H1 (cell line): ENCODE measurements at regions not wholly inside any gene's neighbourhood (a gene's known extent, or its start where the extent isn't known, plus 50 kb on each side); places are given as distances from the start of the nearest gene placed in this dataset.

Experiments used
- CTCF ChIA-PET: fragments of 300-600 bp; sonication (Branson Sonifier 250); formaldehyde crosslinking; loops from one replicate; lab custom pipeline; 2021; ENCODE audit not compliant: partially characterized antibody; lab: Charles Lee
- POLR2A ChIA-PET: fragments of 300-600 bp; sonication (Branson Sonifier 250); formaldehyde crosslinking; loops from one replicate; lab custom pipeline; 2021; ENCODE audit warnings: inconsistent platforms; ENCODE audit not compliant: partially characterized antibody; lab: Charles Lee
- DNase-seq, 2 experiments: peaks; one replicate each; pipeline versions ENCODE4 v3.0.0 to v3.0.0-alpha.2; 2010 to 2022; ENCODE audit warnings: low spot score in 2 of 2, low read depth in 1 of 2, mixed read lengths in 1 of 2
- FAIRE-seq: peaks from 2 replicates; lab custom pipeline; 2011; peaks lifted over from hg19 to GRCh38; lab: Jason Lieb, UNC
- H2AFZ ChIP-seq: 2 replicates; pipeline ENCODE4 v1.8.1; 2012; ENCODE audit warnings: low read length, inconsistent platforms
- H2AK5ac ChIP-seq: 2 replicates; pipeline ENCODE4 v1.6.1; 2013; ENCODE audit warnings: low read depth, low read length
- H2BK120ac ChIP-seq: replicated peaks from 2 replicates; pipeline ENCODE3; 2013; ENCODE audit warnings: low read depth, low read length, inconsistent platforms
- H2BK12ac ChIP-seq: 2 replicates; pipeline ENCODE4 v1.6.1; 2013; ENCODE audit warnings: low read depth, low read length
- H2BK15ac ChIP-seq: 2 replicates; pipeline ENCODE4 v1.6.1; 2013; ENCODE audit warnings: low read length
- H2BK20ac ChIP-seq: 2 replicates; pipeline ENCODE4 v1.6.1; 2013; ENCODE audit warnings: low read length
- H2BK5ac ChIP-seq: 2 replicates; pipeline ENCODE4 v1.6.1; 2013; ENCODE audit warnings: low read depth, low read length
- H3K14ac ChIP-seq: 2 replicates; pipeline ENCODE4 v1.6.1; 2013; ENCODE audit warnings: inconsistent platforms; ENCODE audit not compliant: insufficient read length
- H3K18ac ChIP-seq: 2 replicates; pipeline ENCODE4 v1.6.1; 2013; ENCODE audit warnings: low read length; ENCODE audit errors: extremely low read depth
- H3K23ac ChIP-seq: 2 replicates; pipeline ENCODE4 v1.6.1; 2013; ENCODE audit warnings: inconsistent platforms; ENCODE audit not compliant: insufficient read length
- H3K23me2 ChIP-seq: 2 replicates; pipeline ENCODE4 v1.6.1; 2013; ENCODE audit warnings: low read depth, low read length
- H3K27ac ChIP-seq: 2 replicates; pipeline ENCODE4 v1.6.1; 2011; ENCODE audit warnings: low read depth, low read length, inconsistent platforms
- H3K27me3 ChIP-seq, 4 experiments: replicated peaks in 1 of 4; 1 replicate in 1 of 4; 2 replicates in 3 of 4; pipeline versions ENCODE4 v1.6.1 to v1.8.1; 2011 to 2013; ENCODE audit warnings: low read length in 3 of 4, mild to moderate bottlenecking in 3 of 4, inconsistent platforms in 2 of 4, mixed read lengths in 2 of 4, moderate library complexity in 1 of 4; ENCODE audit not compliant: control insufficient read depth in 3 of 4, insufficient read depth in 3 of 4; ENCODE audit errors: extremely low read depth in 1 of 4
- H3K36me3 ChIP-seq, 4 experiments: 2 replicates each; pipeline versions ENCODE4 v1.6.1 to v1.8.1; 2011 to 2013; ENCODE audit warnings: mild to moderate bottlenecking in 4 of 4, low read length in 3 of 4, moderate library complexity in 2 of 4, control low read depth in 1 of 4, inconsistent platforms in 1 of 4; ENCODE audit not compliant: insufficient read depth in 4 of 4, control insufficient read depth in 2 of 4
- H3K4ac ChIP-seq: replicated peaks from 2 replicates; pipeline ENCODE3; 2013; ENCODE audit warnings: low read length, low read depth, mixed read lengths, inconsistent platforms; ENCODE audit not compliant: insufficient read length
- H3K4me1 ChIP-seq, 4 experiments: replicated peaks in 1 of 4; 1 replicate in 1 of 4; 2 replicates in 3 of 4; pipeline versions ENCODE4 v1.6.1 to v1.8.1; 2011 to 2013; ENCODE audit warnings: low read length in 3 of 4, inconsistent platforms in 2 of 4, mixed read lengths in 1 of 4; ENCODE audit not compliant: insufficient read depth in 4 of 4, control insufficient read depth in 3 of 4
- H3K4me2 ChIP-seq, 2 experiments: 2 replicates each; pipeline versions ENCODE4 v1.6.1 to v1.8.1; 2011 to 2013; ENCODE audit warnings: low read depth in 2 of 2, low read length in 2 of 2, control low read depth in 1 of 2, inconsistent platforms in 1 of 2, mild to moderate bottlenecking in 1 of 2; ENCODE audit not compliant: insufficient read depth in 1 of 2
- H3K4me3 ChIP-seq, 4 experiments: fragments of 200-600, 300-600 bp in 1 of 4; sonication (generic), shearing (Covaris generic), sonication (Bioruptor Twin) in 1 of 4; 2 replicates each; pipeline versions ENCODE4 v1.5.1 to v1.8.1; 2011 to 2016; ENCODE audit warnings: low read length in 4 of 4, low read depth in 3 of 4, control low read depth in 2 of 4, inconsistent platforms in 2 of 4, mild to moderate bottlenecking in 2 of 4, mixed read lengths in 1 of 4, moderate library complexity in 1 of 4; ENCODE audit not compliant: insufficient read depth in 2 of 4; ENCODE audit errors: extremely low read depth in 1 of 4
- H3K56ac ChIP-seq: replicated peaks from 2 replicates; pipeline ENCODE3; 2013; ENCODE audit warnings: low read depth, mild to moderate bottlenecking, mixed read lengths, low read length, inconsistent platforms; ENCODE audit not compliant: insufficient read length
- H3K79me1 ChIP-seq: 2 replicates; pipeline ENCODE4 v1.6.1; 2013; ENCODE audit warnings: low read depth, low read length, control low read depth
- H3K79me2 ChIP-seq, 2 experiments: 2 replicates each; pipeline versions ENCODE4 v1.6.1 to v1.8.1; 2012 to 2013; ENCODE audit warnings: low read length in 2 of 2, mild to moderate bottlenecking in 2 of 2, inconsistent platforms in 1 of 2; ENCODE audit not compliant: insufficient read depth in 2 of 2, control insufficient read depth in 1 of 2
- H3K9ac ChIP-seq, 4 experiments: replicated peaks in 1 of 4; 1 replicate in 1 of 4; 2 replicates in 3 of 4; pipeline versions ENCODE4 v1.6.1 to v1.8.1; 2011 to 2013; ENCODE audit warnings: low read depth in 3 of 4, low read length in 3 of 4, control low read depth in 2 of 4, mild to moderate bottlenecking in 2 of 4, moderate library complexity in 2 of 4, inconsistent platforms in 1 of 4; ENCODE audit errors: extremely low read depth in 1 of 4
- H3K9me3 ChIP-seq, 2 experiments: 2 replicates each; pipeline versions ENCODE4 v1.6.1 to v1.8.1; 2012 to 2013; ENCODE audit warnings: mild to moderate bottlenecking in 2 of 2, moderate library complexity in 2 of 2, control low read depth in 1 of 2, inconsistent platforms in 1 of 2, low read depth in 1 of 2, low read length in 1 of 2, mixed read lengths in 1 of 2; ENCODE audit not compliant: insufficient read depth in 2 of 2
- H4K20me1 ChIP-seq, 2 experiments: replicated peaks in 1 of 2; 2 replicates each; pipeline versions ENCODE3 to v1.8.1; 2011 to 2013; ENCODE audit warnings: inconsistent platforms in 2 of 2, low read length in 2 of 2, mild to moderate bottlenecking in 1 of 2; ENCODE audit not compliant: insufficient read depth in 2 of 2, control insufficient read depth in 1 of 2
- H4K5ac ChIP-seq: 2 replicates; pipeline ENCODE4 v1.6.1; 2013; ENCODE audit warnings: low read length, low read depth, mixed read lengths, inconsistent platforms; ENCODE audit not compliant: insufficient read length
- H4K8ac ChIP-seq: 2 replicates; pipeline ENCODE4 v1.8.0; 2013; ENCODE audit warnings: mild to moderate bottlenecking, moderate library complexity, low read length, inconsistent platforms; ENCODE audit not compliant: insufficient read depth; ENCODE audit errors: extremely low read depth
- H4K91ac ChIP-seq: replicated peaks from 2 replicates; pipeline ENCODE3; 2013; ENCODE audit warnings: low read length, mixed read lengths, inconsistent platforms; ENCODE audit not compliant: insufficient read length
- CBX8 ChIP-seq: fragments of 300-800, 300-1000 bp; sonication (generic); IDR thresholded peaks from 2 replicates; pipeline ENCODE4 v1.7.1; 2016; ENCODE audit warnings: low read depth, low read length, borderline replicate concordance
- CHD1 ChIP-seq: IDR thresholded peaks from 2 replicates; pipeline ENCODE4 v1.6.1; 2012; ENCODE audit warnings: low read depth, low read length, improper control_type of control experiment
- CTBP2 ChIP-seq: IDR thresholded peaks from 2 replicates; pipeline ENCODE4 v1.7.0; 2011; ENCODE audit warnings: borderline replicate concordance, mild to moderate bottlenecking, moderate library complexity, mixed read lengths, low read length; ENCODE audit not compliant: insufficient read depth, insufficient read length
- KDM5A ChIP-seq: fragments of 200-600 bp; IDR thresholded peaks from 2 replicates; pipeline ENCODE4 v1.7.1; 2012; ENCODE audit warnings: mild to moderate bottlenecking, low read length, inconsistent platforms, mixed read lengths
- MAX ChIP-seq: IDR thresholded peaks from 2 replicates; pipeline ENCODE4 v1.6.1; 2012; ENCODE audit warnings: inconsistent platforms
- RFX5 ChIP-seq: IDR thresholded peaks from 2 replicates; pipeline ENCODE4 v1.6.1; 2011; ENCODE audit warnings: low read depth, low read length, improper control_type of control experiment, borderline replicate concordance
- RXRA ChIP-seq: IDR thresholded peaks from 2 replicates; pipeline ENCODE4 v1.6.1; 2011; ENCODE audit warnings: low read depth, mild to moderate bottlenecking, low read length, moderate library complexity; ENCODE audit not compliant: insufficient read depth
- SAP30 ChIP-seq: fragments of 300-600 bp; sonication (generic); IDR thresholded peaks from 2 replicates; pipeline ENCODE4 v1.7.1; 2012; ENCODE audit warnings: low read length, moderate library complexity, mild to moderate bottlenecking, inconsistent platforms; ENCODE audit not compliant: insufficient read depth, insufficient replicate concordance
- SIN3A ChIP-seq, 2 experiments: IDR thresholded peaks in 1 of 2; conservative IDR thresholded peaks in 1 of 2; 2 replicates each; pipeline ENCODE4 v1.6.1; 2011 to 2012; ENCODE audit warnings: low read length in 2 of 2, improper control_type of control experiment in 1 of 2, low read depth in 1 of 2, mild to moderate bottlenecking in 1 of 2
- TEAD4 ChIP-seq: IDR thresholded peaks from 2 replicates; pipeline ENCODE4 v1.6.1; 2012; ENCODE audit warnings: low read depth, low read length, inconsistent platforms, mixed read lengths
- ZNF274 ChIP-seq: IDR thresholded peaks from 2 replicates; pipeline ENCODE4 v1.7.0; 2012; ENCODE audit warnings: low read length, borderline replicate concordance; ENCODE audit errors: extremely low read depth
- WGBS, 2 experiments: shearing (Covaris generic) in 1 of 2; methylation state at CpG; one replicate each; pipeline versions ENCODE4 v1.1.6 to v1.1.7; 2013 to 2015; ENCODE audit warnings: low lambda C conversion rate in 2 of 2, mixed read lengths in 2 of 2, inconsistent platforms in 1 of 2, low coverage in 1 of 2, missing lambda C conversion rate in 1 of 2; ENCODE audit not compliant: insufficient replicate concordance in 2 of 2, insufficient coverage in 1 of 2, insufficient read length in 1 of 2; ENCODE audit errors: extremely low coverage in 1 of 2, missing lambda C conversion rate in 1 of 2; 5-methylcytosine and 5-hydroxymethylcytosine counted together

- Histone ChIP-seq H3K4me1 (peaks cover 0 to 4% (median 0%) of the 10 kb centered on the region in 4 experiments; a peak in 1 of 7 replicates), H2BK15ac (no peak overlapping the region), H4K8ac (no peak overlapping the region), H2BK12ac (peak overlapping the region; percentile 72; the same call in 1 of the 2 replicates), H2BK20ac (peak overlapping the region; percentile 98; the same call in 1 of the 2 replicates), H2AFZ (no peak overlapping the region), H3K9ac (no peak overlapping the region), H4K20me1 (no peaks in the 10 kb centered on the region), H3K9me3 (peaks cover 28 to 29% of the 10 kb centered on the region in 2 experiments), H4K91ac (peak overlapping the region; percentile 46), H2BK5ac (peak overlapping the region; percentile 52; the same call in 1 of the 2 replicates), H3K56ac (no peak overlapping the region), H3K4ac (no peak overlapping the region), H3K27ac (no peak overlapping the region), H3K79me1 (no peaks in the 10 kb centered on the region), H3K23ac (no peak overlapping the region), H3K4me2 (no peak overlapping the region), H3K4me3 (no peak overlapping the region), H2AK5ac (no peak overlapping the region), H4K5ac (no peak overlapping the region), H2BK120ac (peak overlapping the region; percentile 70), H3K79me2 (no peaks in the 10 kb centered on the region), H3K14ac (no peak overlapping the region), H3K23me2 (no peaks in the 10 kb centered on the region), H3K18ac (no peak overlapping the region; the same call in 1 of the 2 replicates), H3K36me3 (peaks cover 0 to 35% (median 15%) of the 10 kb centered on the region in 4 experiments; a peak in 4 of 8 replicates), H3K27me3 (peaks cover 0 to 1% (median 0%) of the 10 kb centered on the region in 4 experiments; a peak in 1 of 7 replicates)
- FAIRE-seq (peak; percentile 36), DNase-seq (no peak)
- POLR2A ChIA-PET, result interaction anchor here (1.3 to 2.7 kb wide), 2 partner anchors 10 to 12 kb away, joined by 4 to 11 read pairs; no protein-coding TSS in a partner anchor
- 77% methylated on average over 5 of the region's 5 CpGs; no CpG with 5 or more reads in 1 of the 2 experiments for WGBS, 2 experiments
- CTCF ChIA-PET, result no interaction called here
- TF ChIP-seq TEAD4, result no peak
- no peak for TF ChIP-seq SAP30
- TF ChIP-seq SIN3A (conservative IDR thresholded peaks at IDR 0.05 in 1 of 2, IDR thresholded peaks at IDR 0.05 in 1 of 2; ENCODE audit: low read depth in 1 of 2, low read length in 2 of 2), result no peak
- no peak for TF ChIP-seq RXRA
- TF ChIP-seq CTBP2, result no peak
- TF ChIP-seq RFX5, result no peak
- no peak for TF ChIP-seq ZNF274
- TF ChIP-seq MAX, result no peak
- TF ChIP-seq CBX8, result no peak
- TF ChIP-seq KDM5A, result no peak
- TF ChIP-seq CHD1, result no peak
Observed at GRCh38 chr10:53489335-53490182, 717.0 kb upstream of the MBL2 start.
